PC-3 (cell line): ENCODE measurements at regions not wholly inside any gene's neighbourhood (a gene's known extent, or its start where the extent isn't known, plus 50 kb on each side); places are given as distances from the start of the nearest gene placed in this dataset.

Experiments
- ATAC-seq: fragments of 200-7000 bp; cut with Tn5 transposase; 2 replicates; pipeline ENCODE4 v1.9.1; 2020; ENCODE audit warnings: mild to moderate bottlenecking, moderate library complexity
- BruUV-seq: library from RNA; stranded (reverse); fragments of 400-500 nt; replicated peaks from 2 replicates; lab custom pipeline; 2021; lab: Mats Ljungman, UMichigan
- CTCF ChIA-PET: fragments of 300-600 bp; sonication (Branson Sonifier 250); formaldehyde crosslinking; loops from one replicate; lab custom pipeline; 2022; ENCODE audit warnings: antibody characterized with exemption; lab: Charles Lee
- POLR2A ChIA-PET: fragments of 300-600 bp; sonication (Branson Sonifier 250); formaldehyde crosslinking; loops from one replicate; lab custom pipeline; 2022; ENCODE audit warnings: antibody characterized with exemption; ENCODE audit not compliant: unreplicated experiment; lab: Charles Lee
- DNase-seq: peaks from one replicate; pipeline ENCODE4 v3.0.0-alpha.2; 2015
- H2AFZ ChIP-seq: fragments of 300-600 bp; sonication (generic); 2 replicates; pipeline ENCODE4 v1.6.0; 2016; ENCODE audit warnings: antibody characterized with exemption, low read length
- H3F3A ChIP-seq: fragments of 300-600 bp; sonication (generic); one replicate; pipeline ENCODE4 v1.6.0; 2017; ENCODE audit warnings: antibody characterized with exemption, low read length, control low read depth, mild to moderate bottlenecking; ENCODE audit not compliant: unreplicated experiment
- H3K27ac ChIP-seq: fragments of 300-600 bp; sonication (generic); 2 replicates; pipeline ENCODE4 v1.5.1; 2016; ENCODE audit warnings: mild to moderate bottlenecking, low read length
- H3K27me3 ChIP-seq: fragments of 300-600 bp; sonication (generic); 2 replicates; pipeline ENCODE4 v1.6.1; 2016; ENCODE audit warnings: low read length, mixed read lengths
- H3K36me3 ChIP-seq: fragments of 300-600 bp; sonication (generic); 2 replicates; pipeline ENCODE4 v1.6.1; 2016; ENCODE audit warnings: low read depth, mixed run types, low read length, mixed read lengths
- H3K4me1 ChIP-seq: fragments of 300-600 bp; sonication (generic); 2 replicates; pipeline ENCODE4 v1.5.1; 2016; ENCODE audit warnings: low read length; ENCODE audit not compliant: insufficient read depth
- H3K4me2 ChIP-seq: fragments of 300-600 bp; sonication (generic); 2 replicates; pipeline ENCODE4 v1.6.0; 2016; ENCODE audit warnings: low read length
- H3K4me3 ChIP-seq: fragments of 300-600 bp; sonication (generic); 2 replicates; pipeline ENCODE4 v1.5.1; 2016; ENCODE audit warnings: mild to moderate bottlenecking, low read length, mixed read lengths
- H3K79me2 ChIP-seq: fragments of 300-600 bp; sonication (generic); 2 replicates; pipeline ENCODE4 v1.6.1; 2017; ENCODE audit warnings: low read length, mixed read lengths
- H3K9ac ChIP-seq: fragments of 300-600 bp; sonication (generic); 2 replicates; pipeline ENCODE4 v1.6.0; 2016; ENCODE audit warnings: mild to moderate bottlenecking, low read length
- H3K9me2 ChIP-seq: fragments of 300-600 bp; sonication (generic); replicated peaks from 2 replicates; pipeline ENCODE4 v1.6.1; 2016; ENCODE audit warnings: mixed run types, low read length, mixed read lengths
- H3K9me3 ChIP-seq: fragments of 300-600 bp; sonication (generic); 2 replicates; pipeline ENCODE4 v1.6.1; 2016; ENCODE audit warnings: low read length, mixed read lengths
- H4K20me1 ChIP-seq: fragments of 300-600 bp; sonication (generic); 2 replicates; pipeline ENCODE4 v1.6.1; 2016; ENCODE audit warnings: low read length, mixed read lengths
- CTCF ChIP-seq: fragments of 300-600 bp; sonication (generic); conservative IDR thresholded peaks from 2 replicates; pipeline ENCODE4 v1.5.1; 2017; ENCODE audit warnings: antibody characterized with exemption, low read depth, mild to moderate bottlenecking, low read length
- EZH2 ChIP-seq: fragments of 300-600 bp; sonication (generic); IDR thresholded peaks from one replicate; pipeline ENCODE4 v1.6.1; 2017; ENCODE audit warnings: antibody characterized with exemption, mild to moderate bottlenecking, low read length; ENCODE audit not compliant: unreplicated experiment
- EZH2phosphoT487 ChIP-seq: fragments of 300-600 bp; sonication (generic); IDR thresholded peaks from 2 replicates; pipeline ENCODE4 v1.6.1; 2018; ENCODE audit warnings: mild to moderate bottlenecking, antibody characterized with exemption, low read length, borderline replicate concordance
- intact Hi-C: fragments of 100-400 bp; cut with micrococcal nuclease; formaldehyde crosslinking; loops from 2 replicates; pipeline ENCODE4 v1.9.0; 2023

- Histone ChIP-seq H3K36me3 (no peaks in the 10 kb centered on the region), H3K79me2 (no peaks in the 10 kb centered on the region), H3K9me3 (no peaks in the 10 kb centered on the region), H4K20me1 (no peaks in the 10 kb centered on the region), H3K4me2 (peak overlapping the region; percentile 42), H3K4me1 (peaks cover 11% of the 10 kb centered on the region), H3K9me2 (no peaks in the 10 kb centered on the region), H3K27me3 (peaks cover 11% of the 10 kb centered on the region; the same call in 1 of the 2 replicates), H3K4me3 (no peak overlapping the region), H3F3A (no peaks in the 10 kb centered on the region), H3K9ac (no peak overlapping the region), H3K27ac (no peak overlapping the region), H2AFZ (peak overlapping the region; percentile 19; the same call in 1 of the 2 replicates)
- ATAC-seq: peak; percentile 76
- POLR2A ChIA-PET: interaction anchor here (0.5 kb wide), 1 partner anchor 29 kb away, joined by 7 read pairs; no protein-coding TSS in a partner anchor
- CTCF ChIA-PET: interaction anchor here (1.8 kb wide), 1 partner anchor 49 kb away, joined by 11 read pairs; no protein-coding TSS in a partner anchor
- intact Hi-C loops: no loop called here
- DNase-seq: peak; percentile 61
- TF ChIP-seq EZH2phosphoT487: no peak
- no peak for TF ChIP-seq EZH2
- TF ChIP-seq CTCF: no peak
- BruUV-seq: no TSS peak
These were observed 55.8 kb upstream of the DNAH14 start for GRCh38 chr1:224873434-224874369.

- intact Hi-C loops: no loop called here
- H2AFZ ChIP-seq: no peak overlapping the region
- no peak for TF ChIP-seq EZH2
- no peak for TF ChIP-seq EZH2phosphoT487
- TF ChIP-seq CTCF: no peak
- H3K27me3 ChIP-seq: peaks cover 8% of the 10 kb centered on the region; the same call in 1 of the 2 replicates
- ChIA-PET POLR2A (no interaction called here), CTCF (interaction anchor here (1.8 kb wide), 1 partner anchor 48 kb away, joined by 11 read pairs; no protein-coding TSS in a partner anchor)
- no peak overlapping the region for H3K27ac ChIP-seq
- BruUV-seq: no TSS peak
- H3K9me2 ChIP-seq: no peaks in the 10 kb centered on the region
- peaks cover 11% of the 10 kb centered on the region for H3K4me1 ChIP-seq
- H4K20me1 ChIP-seq: no peaks in the 10 kb centered on the region
- no peaks in the 10 kb centered on the region for H3K79me2 ChIP-seq
- H3K9me3 ChIP-seq: no peaks in the 10 kb centered on the region
- H3K36me3 ChIP-seq: no peaks in the 10 kb centered on the region
- ATAC-seq: no peak
- DNase-seq: no peak
- H3K4me2 ChIP-seq: no peak overlapping the region
- no peak overlapping the region for H3K9ac ChIP-seq
- H3F3A ChIP-seq: no peaks in the 10 kb centered on the region
- H3K4me3 ChIP-seq: no peak overlapping the region
These were observed 54.7 kb upstream of the DNAH14 start for GRCh38 chr1:224874775-224875174.
